ENCODE measurements at regions not wholly inside any gene's neighbourhood (a gene's known extent, or its start where the extent isn't known, plus 50 kb on each side); places are given as distances from the start of the nearest gene placed in this dataset.

GRCh38 chrX:94454159-94454558, 780.2 kb downstream of the FAM133A start:
- no peak for TF ChIP-seq CTCF (IDR thresholded peaks at IDR 0.05 in 4 of 5, conservative IDR thresholded peaks at IDR 0.05 in 1 of 5)
- no peak for TF ChIP-seq POLR2A (IDR thresholded peaks at IDR 0.05)
